NCI-H748 (cell line): ENCODE measurements at regions not wholly inside any gene's neighbourhood (a gene's known extent, or its start where the extent isn't known, plus 50 kb on each side); places are given as distances from the start of the nearest gene placed in this dataset.

Experiments used
- DNase-seq: peaks from one replicate; lab custom pipeline; 2025; ENCODE audit not compliant: unreplicated experiment; lab: John Stamatoyannopoulos, UW

DNA sequence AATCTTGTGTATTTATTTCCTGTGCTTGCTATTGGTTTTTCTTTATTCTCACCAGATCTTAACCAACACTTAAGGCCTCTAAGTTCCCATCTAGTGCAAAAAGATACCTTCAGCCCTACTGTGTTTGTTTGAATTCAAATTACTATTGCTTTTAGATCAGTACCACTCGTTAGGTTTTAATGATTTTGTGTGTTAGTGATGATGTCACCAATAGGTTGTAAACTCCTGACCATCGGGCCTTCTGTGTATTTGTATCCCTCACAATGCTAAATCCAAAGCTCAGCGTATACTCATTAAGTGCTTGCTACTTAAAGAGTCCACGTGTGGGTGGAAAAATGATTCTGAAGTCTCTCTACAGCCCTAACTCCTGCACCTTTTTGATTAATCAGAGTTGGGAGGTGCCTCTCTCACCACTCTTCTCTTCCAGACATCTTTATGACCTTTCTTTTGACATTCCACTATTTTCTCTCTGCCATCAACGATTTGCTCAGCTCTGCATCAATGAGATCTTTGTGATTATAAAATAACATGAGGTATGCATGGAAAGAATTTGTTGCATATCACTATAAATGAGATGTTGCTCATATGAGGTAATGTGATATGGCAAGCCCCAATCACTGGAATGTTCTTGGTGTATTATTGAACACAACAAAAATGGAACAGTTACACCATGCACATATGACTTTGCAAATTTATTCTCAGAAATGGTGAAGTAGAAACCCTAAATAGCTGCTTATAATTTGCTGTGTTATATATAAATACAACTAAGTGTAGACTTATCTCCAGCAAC lies 55.1 kb upstream of the LAMA2 start:
- DNase-seq: no peak

DNA sequence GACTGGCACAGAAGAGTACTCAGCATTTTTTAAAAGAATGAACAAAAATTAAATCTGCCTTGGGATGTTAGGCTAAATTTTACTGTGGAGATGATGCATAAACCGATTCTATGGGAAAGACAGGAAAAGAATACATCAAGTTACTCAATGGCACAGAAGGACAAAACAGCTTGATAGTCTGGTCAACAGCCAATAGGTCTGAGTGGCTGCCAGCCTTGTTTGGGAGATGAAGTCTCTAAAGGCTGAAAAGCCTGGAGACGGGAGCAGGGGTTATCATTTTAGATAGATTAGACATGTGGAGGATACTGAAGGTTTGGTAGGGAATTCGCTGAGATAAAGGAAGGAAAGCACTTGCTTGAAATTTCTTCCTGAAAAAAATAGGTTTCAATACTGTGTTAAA lies 56.3 kb upstream of the LAMA2 start:
- DNase-seq: no peak

DNA sequence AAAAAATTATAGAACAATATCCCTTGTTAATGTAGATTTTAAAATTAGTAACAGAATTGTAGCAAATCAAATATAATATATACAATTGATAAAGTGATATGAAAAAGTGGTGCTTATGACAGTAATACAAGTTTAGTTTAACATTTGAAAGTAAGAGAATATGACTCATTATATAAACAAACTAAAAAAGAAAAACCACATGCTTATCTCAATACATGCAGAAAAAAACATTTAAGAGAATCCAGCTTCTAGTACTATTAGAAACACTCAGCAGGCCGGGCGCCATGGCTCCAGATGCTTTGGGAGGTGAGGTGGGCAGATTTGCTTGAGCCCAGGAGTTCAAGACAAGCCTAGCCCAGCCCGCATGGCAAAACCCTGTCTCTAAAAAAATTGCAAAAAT lies 60.7 kb upstream of the LAMA2 start:
- no peak for DNase-seq

DNA sequence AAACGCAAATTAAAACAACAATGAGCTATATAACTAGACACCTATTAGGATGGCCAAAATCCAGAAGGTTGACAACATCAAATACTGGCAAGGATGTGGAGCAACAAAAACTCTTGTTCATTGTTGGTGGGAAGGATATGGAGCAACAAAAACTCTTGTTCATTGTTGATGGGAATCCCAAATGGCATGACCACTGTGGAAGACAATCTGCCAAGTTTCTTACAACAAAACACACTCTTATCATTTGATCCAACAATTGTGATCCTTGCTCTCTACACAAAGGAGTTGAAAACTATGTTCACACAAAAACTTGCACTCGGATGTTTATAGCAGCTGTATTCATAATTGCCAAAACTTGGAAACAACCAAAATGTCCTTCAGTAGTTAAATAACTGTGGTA lies 61.8 kb upstream of the LAMA2 start:
- no peak for DNase-seq

DNA sequence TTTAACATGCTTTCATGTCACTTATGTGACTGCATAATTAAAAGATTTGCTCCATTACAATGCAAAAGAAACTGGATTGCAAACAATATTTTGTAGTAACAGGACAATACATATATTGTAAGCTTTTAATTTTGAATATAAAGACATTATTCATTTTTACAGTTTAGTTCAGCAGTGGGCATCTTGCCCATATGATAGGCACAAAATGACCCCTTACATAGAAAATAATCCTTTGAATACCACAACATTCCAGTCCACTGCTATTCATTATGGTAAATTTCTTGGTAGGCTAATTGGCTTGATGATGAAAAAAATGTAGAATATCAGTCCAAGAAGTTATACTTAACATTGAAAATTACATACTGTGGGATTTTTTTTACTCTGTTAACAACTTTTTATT lies 74.1 kb upstream of the LAMA2 start:
- no peak for DNase-seq

DNA sequence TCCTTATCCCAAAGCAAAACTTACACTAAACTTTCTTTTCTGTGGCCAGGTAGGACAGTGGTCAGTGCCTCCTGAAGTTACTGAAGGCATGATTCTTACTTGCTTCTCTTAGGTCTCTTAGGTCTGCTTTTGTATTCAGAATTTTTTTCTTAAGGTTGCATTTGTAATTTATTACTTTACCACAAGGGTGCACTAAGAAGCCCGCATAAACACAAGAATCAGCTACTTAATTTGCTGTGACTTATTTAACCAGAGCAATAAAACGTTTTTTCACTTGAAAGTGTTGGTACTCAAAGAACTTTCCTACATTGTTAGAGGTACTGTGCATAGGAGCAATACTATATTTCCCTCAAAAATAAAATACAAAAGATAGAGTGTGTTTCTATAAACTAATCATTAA lies 75.4 kb upstream of the LAMA2 start:
- DNase-seq: peak; percentile 40

DNA sequence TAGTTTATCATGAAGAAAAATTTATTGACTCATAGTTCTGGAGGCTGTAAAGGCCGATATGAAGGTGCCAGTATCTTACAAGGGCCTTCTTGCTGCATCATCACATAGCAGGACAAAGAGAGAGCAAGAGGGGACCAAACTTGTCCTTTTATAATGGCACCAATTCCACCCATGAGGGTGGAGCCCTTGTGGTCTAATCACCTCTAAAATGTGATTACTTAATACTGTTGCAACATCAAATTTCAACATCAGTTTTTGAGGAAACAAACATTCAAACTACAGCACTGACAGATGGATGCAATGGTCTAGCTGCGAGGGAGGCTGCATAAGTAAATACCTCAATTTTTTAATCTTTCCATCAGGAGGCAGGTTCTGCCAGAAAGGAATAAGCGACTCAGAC lies 76.7 kb upstream of the LAMA2 start:
- no peak for DNase-seq

DNA sequence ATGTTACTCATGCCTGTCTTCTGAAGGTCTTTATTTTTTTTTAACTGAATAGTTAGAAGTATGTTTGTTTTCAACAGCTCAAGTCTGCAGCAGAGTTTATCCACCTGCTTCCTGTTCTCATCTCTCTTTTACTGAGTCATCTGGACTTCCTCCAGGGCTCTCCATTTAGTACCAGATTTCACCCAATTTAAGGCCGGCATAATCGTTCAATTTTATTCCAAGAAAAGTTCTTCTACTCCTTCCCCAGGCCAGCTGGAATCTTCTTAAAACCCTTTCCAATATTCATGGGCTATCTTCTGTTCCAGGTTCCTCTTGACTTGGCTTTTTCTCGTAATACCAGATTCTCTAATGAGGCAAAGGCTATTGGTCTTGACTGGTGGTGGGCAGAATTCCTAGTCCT lies 79.0 kb upstream of the LAMA2 start:
- no peak for DNase-seq

DNA sequence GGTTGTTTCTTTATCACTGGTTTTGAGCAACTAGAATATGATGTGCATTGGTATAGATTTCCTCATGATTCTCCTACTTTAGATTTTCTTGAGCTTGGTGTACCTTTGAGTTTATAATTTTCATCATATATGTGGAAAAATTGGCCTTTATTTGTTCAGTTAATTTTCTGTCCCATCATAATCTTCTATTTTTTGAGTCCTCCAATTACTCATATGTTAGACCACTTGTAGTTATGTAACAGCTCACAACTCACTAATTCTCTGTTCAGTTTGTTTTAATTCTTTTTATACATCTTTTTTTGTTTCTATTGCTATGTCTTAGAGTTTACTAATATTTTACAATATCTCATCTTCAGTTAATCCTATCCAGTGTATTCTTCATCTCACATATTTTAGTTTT lies 81.3 kb upstream of the LAMA2 start:
- DNase-seq: no peak

DNA sequence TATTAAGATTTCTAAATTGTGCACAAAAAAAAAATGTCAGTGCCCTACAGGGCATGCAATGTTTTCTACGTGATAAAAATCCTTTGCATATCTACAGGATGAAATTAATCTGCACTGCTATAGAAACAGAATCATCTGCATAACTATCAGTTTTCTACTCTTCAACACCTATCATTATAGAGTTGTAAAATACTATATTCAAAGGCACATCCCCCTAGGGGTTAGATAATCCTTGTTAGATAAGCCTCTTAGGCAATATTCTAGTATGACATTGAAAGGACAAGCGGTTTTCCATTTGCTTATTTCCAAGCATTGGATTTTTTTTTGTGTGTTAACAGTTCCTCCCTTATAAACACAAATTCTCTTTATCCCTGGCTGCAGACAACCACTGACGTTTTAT lies 98.7 kb upstream of the LAMA2 start:
- no peak for DNase-seq

DNA sequence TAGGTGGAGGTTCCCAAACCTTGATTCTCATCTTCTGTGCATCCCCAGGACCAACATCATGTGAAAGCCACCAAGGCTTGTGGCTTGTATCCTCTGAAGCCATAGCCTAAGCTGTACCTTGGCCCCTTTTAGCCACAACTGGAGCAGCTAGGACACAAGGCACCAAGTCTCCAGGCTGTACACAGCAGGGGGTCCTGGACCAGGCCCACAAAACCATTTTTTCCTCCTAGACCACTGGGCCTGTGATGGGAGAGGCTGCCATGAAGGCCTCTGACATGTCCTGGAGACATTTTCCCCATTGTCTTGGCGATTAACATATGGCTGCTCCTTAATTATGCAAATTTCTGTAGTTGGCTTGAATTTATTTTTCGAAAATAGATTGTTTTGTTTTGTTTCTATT lies 114.8 kb upstream of the LAMA2 start:
- DNase-seq: no peak

DNA sequence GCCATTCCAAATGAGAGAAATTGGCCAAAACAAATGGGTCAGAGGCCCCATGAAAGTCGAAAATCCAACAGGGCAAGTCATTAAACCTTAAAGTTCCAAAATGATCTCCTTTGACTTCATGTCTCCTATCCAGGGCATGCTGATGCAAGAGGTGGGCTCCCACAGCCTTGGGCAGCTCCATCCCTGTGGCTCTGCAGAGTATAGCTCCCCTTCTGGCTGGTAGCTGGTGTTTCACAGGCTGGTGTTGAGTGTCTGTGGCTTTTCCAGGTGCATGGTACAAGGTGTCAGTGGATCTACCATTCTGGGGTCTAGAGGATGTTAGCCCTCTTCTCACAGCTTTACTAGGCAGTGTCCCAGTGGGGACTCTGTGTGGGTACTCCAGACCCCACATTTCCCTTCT lies 115.2 kb upstream of the LAMA2 start:
- DNase-seq: no peak

DNA sequence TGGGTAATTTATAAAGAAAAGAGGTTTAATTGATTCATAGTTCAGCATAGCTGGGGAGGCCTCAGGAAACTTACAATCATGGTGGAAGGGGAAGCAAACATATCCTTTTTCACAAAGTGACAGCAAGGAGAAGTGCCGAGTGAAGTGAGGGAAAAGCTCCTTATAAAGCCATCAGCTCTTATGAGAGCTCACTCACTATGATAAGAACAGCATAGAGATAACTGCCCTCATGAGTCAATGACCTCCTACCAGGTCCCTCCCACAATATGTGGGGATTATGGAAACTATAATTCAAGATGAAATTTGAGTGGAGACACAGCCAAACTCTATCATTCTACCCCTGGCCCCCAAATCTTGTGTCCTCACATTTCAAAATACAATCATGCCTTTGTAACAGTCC lies 115.8 kb upstream of the LAMA2 start:
- no peak for DNase-seq

DNA sequence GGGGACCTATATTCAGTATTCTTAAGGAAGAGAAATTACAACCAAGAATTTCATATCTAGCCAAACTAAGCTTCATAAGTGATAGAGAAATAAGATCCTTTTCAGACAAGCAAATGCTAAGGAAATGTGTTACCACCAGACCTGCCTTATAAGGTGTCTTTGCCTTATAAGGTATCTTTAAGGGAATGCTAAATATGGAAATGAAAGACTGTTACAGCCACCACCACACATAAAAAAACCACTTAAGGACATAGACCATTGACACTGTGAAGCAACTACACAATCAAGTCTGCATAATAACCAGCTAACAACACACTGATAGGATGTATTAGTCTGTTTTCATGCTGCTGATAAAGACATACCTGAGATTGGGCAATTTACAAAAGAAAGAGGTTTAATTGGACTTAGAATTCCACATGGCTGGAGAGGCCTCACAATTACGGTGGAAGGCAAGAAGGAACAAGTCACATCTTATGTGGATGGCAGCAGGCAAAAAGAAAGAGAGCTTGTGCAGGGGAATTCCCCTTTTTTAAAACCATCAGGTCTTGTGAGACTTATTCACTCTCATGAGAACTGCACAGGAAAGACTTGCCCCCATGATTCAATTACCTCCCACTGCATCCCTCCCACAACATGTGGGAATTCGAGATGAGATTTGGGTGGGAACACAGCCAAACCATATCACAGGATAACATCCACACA lies 119.2 kb upstream of the LAMA2 start:
- DNase-seq: no peak

DNA sequence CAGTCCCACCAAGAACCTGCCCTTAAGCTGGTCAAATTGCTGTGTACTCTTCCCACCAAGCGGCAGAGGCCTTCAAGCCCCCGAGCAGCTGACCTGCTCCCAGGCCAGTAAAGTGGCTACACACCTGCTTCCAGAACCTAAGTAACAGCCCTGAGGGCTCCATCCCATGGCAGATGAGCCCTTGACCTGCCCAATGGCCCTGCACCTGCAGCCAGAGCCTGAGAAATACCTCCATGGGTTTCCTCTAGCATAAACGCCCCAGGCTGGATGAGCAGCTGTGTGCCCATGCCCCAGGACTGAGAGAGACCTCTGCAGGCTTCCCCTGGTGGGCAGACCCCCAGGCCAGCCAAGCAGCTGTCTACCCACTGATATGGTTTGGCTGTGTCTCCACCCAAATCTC lies 123.0 kb upstream of the LAMA2 start:
- no peak for DNase-seq

DNA sequence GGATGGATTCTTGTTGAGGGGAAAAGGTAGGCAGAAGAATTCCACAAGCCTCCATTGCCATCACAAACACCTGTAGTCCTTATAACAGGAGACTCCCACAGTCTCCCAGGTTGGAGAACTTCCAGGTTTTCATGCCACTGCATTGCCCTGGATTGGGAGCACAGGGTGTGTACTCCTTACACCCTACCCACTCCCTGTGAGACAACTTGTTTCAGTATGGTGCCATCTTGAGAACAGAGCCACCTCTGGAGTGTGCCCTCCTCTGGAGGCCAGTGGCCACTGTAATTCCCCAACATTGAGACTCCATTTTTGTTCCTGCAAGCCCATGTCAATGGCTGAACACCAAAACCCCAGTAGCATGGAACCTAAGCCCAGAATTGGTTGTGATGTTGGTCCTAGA lies 123.5 kb upstream of the LAMA2 start:
- no peak for DNase-seq

DNA sequence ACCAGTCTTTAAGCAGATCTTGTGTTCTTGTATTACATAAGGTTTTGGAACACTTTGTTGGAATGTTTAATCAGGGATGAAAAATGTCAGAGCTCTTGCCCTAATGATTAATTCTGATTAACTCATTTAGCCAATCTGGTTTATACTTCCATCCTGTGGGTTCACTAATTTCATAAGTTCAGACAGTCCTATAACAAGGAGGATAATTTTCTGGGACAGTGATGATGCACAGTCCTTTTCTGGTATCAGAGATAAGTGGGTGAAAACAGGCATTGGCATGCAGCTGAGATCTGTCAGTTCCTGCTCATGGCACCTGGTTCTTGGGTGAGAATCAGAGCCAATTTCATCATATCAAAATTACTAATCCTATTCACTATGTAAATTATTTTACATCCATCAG lies 125.0 kb upstream of the LAMA2 start:
- no peak for DNase-seq

DNA sequence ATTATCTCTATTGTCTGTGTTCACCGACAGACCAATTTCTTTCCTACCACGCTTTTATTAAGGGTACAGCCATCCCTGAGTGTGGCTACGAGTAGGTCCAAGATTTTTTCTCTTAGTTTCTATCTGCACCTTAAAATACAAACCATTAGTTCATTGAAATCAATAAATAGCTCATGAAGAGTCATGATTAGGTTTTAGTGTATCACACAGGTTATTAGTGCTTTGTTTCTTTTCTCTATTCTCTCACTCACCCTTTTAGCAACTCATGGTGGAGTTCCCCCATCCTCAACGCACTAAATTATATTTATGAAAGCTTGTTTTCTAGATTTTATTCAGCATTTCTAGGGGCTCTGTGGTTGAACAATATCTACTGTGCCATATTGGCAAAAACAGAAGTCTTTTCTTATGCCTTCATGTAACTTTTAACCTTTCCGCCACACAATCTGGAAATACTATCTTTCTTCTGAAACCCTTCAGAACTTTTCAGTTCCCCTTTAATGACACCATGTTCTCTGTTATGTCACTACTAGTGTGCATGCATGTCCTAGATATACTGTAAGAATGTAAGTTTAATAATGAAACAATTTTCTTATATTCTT lies 128.2 kb upstream of the LAMA2 start:
- DNase-seq: no peak

DNA sequence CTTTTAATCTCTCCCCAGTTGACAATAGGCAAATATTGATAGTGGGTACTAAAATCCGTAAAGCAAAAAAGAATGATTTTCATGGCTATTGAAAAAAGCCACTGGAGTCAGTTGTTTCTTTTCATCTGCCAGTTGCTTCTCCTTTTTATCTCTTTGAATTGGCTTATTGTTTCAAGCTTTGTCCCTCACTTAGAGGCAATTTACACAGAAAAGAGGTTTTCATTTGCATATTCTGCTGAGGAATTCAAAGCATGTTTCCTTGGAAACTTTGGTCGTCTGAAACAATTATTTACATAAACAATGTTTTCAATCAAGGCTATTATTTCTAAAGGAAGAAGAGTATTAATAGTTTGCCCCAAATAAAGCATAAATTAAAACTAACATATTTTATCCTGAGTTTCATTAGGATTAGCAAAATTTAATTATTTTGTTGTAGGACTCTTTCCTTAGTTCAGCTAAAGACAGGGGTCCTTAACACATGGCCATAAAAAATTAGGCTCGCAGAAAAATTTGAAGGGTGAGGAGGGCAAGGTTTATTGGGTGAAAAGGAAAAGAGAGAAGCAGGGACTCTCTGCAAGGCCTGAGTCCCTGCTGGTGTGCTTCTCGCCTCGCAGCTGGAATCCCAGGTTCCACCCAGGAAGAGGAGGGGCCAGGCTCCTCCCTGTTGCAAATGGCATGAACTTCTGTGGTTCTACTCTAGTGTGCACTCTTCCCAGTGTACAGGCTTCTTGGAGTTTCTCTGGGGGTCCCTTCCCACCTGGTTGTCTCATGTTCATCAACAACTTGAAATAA lies 138.8 kb upstream of the LAMA2 start:
- DNase-seq: no peak

DNA sequence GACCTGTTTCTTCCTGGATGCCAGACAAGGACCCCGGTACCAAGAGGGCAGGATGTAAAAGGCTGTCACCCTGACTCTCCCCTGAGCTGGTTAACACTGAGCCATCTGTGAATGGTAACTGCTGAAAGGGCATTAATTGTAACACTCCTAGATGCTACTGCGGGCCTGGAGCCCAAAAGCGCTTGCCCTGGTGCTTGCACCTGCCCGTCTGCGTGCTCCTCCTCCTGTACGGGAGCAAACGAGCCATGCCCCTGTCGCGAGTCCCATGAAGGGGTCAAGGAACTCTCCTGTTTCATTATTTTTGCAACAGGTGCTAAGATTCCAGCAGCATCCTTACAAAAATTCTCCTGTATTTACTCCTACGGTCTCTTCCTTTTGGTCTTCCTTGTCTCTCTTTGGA lies 140.0 kb upstream of the LAMA2 start:
- no peak for DNase-seq

DNA sequence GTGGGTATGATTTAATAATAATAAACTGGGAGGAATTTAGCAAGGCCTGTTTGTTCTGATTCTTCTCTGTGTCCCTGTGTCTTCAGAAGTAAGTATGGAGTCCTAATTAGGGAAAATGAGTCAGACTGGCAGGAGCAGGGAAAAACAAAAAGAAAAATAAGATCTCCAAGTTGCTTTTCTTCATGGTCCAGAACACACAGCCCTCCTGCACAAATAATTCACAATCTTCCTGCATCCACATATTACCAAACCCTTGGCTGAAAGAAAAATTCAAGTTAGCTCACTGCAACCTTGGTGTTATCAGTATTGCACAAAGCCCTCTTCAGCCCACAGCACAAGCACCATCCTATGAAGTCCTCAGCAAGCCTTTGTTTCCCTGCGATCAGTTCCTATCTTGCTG lies 142.0 kb upstream of the LAMA2 start:
- DNase-seq: no peak

DNA sequence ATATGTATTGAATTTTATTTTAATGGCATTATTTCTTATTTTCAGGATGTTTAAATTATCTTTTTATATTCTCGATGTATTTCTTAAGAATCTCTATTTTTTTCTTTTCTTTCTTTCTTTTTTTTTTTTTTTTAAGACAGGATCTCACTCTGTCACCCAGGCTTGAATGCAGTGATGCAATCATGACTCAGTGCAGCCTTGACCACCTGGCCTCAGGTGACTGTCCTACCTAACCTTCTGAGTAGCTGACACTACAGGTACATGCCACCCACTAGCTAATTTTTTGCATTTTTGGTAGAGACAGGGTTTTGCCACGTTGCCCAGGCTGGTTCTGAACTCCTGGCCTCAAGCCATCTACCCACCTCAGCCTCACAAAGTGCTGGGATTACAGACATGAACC lies 143.8 kb upstream of the LAMA2 start:
- DNase-seq: no peak
